ENCODE measurements at regions not wholly inside any gene's neighbourhood (a gene's known extent, or its start where the extent isn't known, plus 50 kb on each side); places are given as distances from the start of the nearest gene placed in this dataset.
"Not testable (repeated sequence)": the region's sequence is repeated elsewhere in the genome, so short reads cannot be mapped to it uniquely, and the experiment has no call there.

GRCh38 chr9:65208834-65209233 lies 76.2 kb downstream of the FOXD4L5 start:
- TF ChIP-seq CTCF, POLR2A (IDR thresholded peaks at IDR 0.05): not testable (repeated sequence)
